NCI-H1436 (cell line): ENCODE measurements at regions not wholly inside any gene's neighbourhood (a gene's known extent, or its start where the extent isn't known, plus 50 kb on each side); places are given as distances from the start of the nearest gene placed in this dataset.

Experiments
- DNase-seq: peaks from one replicate; lab custom pipeline; 2025; lab: John Stamatoyannopoulos, UW

- DNase-seq: no peak
Measured at GRCh38 chr16:11474617-11475291, 112.0 kb downstream of the LITAF start.

GRCh38 chr16:11475896-11476630 lies 110.7 kb downstream of the LITAF start:
- no peak for DNase-seq

DNA sequence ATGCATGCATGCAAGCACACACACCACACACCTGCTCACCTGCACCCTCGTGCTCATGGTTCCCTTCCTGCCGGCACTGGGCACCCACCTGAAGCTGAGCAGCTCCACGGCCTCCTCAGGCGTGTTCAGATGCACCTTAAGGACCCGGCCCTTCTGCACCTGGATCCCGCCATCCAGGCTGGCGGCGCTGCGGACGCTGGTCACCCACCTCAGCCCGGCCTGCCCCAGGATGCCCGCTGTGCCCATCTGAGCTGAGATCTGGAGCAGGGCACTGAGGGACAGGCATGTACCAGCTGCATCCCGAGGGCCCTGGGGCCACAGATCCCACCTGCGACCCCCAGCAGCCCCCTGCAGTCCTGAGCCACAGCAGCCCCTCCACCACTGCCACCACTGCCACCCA lies 110.0 kb downstream of the LITAF start:
- no peak for DNase-seq

GRCh38 chr16:11478431-11479119 lies 108.1 kb downstream of the LITAF start:
- DNase-seq: no peak

- no peak for DNase-seq
Measured at GRCh38 chr16:11479916-11480315, 106.8 kb downstream of the LITAF start.

GRCh38 chr16:11480634-11481033 lies 106.1 kb downstream of the LITAF start:
- DNase-seq: no peak

DNA sequence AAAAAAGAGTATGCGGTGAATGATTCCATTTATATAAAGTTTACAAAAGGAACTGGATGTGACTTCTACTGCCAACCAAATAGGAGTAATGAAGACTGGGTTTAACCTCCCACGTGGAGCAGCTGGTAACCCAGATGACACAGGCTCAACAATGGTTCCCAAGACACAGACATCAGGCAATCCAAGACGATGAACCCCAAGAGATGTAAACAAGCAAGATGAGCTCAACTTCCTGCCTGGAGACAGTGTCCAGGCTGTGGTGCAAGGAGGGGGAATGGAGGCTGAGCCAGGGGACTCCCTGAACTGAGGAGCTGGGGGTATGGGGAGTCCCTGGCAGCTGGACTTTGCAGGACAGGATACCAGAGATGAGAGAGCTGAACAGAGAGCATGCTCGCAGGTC lies 104.7 kb downstream of the LITAF start:
- DNase-seq: no peak

DNA sequence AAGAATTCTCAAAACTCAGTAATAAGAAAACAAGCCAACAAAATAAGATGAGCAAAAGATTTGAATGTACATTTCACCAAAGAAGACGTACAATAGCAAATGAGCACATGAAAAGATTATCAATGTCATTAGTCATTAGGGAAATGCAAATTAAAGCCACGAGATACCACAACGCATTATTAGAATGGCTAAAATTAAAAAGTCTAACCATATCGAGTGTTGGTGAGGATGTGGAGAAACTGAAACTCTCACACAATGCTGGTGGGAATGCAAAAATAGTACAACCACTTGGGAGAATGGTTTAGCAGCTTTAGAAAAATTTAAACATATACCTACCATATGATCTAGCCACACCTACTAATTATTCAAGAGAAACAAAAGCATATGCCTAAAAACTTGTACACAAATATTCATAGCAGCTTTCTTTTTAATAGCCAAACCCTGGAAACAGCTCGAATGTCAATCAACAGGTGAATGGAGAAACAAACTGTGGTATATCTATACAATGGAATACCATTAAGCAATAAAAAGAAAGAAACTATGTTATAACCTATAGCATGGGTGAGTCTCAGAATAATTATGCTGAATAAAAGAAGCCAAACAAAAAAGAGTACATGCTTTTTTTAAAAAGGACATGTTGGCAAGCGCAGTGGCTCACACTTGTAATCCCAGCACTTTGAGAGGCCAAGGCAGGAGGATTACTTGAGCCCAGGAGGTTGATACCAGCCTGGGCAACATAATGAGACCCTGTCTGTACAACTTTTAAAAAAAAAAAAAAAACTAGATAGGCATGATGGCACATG lies 103.6 kb downstream of the LITAF start:
- no peak for DNase-seq

DNA sequence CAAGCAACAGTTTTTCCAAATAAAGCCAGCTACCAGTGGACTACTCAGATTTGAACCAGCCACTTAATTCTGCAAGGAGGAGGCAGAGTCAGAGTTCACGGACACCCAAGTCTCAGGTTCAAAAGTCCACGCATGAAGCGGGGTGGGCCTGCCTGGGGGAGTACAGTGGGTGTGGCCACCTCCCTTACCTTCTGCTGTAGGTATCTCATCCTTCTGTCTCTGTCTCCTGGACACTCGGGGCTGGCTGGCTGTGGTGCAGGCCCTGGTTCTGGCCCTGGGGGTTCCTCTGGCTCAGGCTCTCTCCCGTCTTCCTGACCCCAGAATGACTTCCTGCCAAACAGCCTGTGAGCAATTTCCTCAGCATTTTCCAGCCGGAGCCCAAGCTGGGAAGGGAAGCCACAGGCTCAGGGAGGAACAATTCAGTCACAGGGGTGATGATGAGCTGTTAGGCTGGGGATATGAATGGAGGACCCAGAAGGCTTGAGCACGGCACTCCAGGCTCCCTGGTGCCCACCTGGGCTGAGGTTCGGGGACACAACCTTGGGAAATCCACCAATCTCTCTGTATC lies 101.9 kb downstream of the LITAF start:
- DNase-seq: no peak

GRCh38 chr16:11485676-11486075 lies 101.0 kb downstream of the LITAF start:
- DNase-seq: no peak

DNA sequence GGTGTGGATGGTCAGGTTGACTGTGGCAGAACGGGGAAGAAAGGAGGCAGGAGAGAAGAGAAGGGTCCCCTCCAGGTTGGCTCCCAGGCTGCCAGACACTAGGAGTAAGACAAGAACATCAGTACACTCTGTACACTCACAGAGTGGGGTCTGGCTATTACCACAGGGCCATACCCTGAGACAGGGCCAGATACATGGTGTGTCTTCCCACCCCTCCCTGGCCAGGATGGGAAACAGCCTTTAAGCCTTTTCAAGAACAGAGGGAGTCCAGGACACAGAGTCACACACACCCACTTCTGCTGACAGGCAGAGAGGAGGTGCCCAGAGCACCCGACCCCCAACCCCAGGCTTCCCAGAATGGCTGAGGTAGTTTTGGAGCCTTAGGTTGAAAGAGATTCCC lies 99.4 kb downstream of the LITAF start:
- DNase-seq: no peak

DNA sequence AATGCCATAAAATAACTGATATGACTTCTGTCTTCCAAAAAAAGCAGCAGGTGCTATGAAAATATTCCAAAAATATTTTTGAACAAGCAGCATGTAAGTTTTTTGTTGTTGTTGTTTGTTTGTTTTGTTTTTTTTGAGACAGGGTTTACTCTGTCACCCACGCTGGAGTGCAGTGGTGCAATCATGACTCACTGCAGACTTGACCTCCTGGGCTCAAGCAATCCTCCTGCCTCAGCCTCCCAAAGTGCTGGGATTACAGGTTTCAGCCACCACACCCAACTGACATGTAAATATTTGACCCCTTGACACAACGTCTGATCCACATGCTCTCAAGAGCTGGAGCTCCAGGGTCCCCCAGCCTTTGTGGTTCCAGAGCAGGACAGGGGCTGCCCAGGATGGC lies 98.4 kb downstream of the LITAF start:
- no peak for DNase-seq

DNA sequence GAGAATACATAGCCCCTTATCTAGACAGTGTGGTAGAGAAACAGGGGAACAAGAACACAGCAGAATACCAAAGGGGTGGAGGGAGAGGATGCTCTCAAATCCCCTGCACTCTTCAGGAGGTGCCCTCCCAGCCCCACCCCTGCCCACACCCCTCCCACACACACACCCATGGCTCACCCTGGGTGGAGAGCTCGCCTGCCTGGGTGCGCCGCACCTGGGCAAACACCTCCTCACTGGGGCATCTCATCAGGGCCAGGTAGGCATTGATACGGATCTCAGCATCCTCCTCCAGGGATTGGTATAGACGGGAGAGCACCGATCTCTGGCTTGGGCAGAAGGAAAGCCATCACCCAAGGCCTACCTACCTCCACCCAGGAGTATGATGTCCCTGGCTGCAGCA lies 95.2 kb downstream of the LITAF start:
- DNase-seq: no peak

- no peak for DNase-seq
Measured at GRCh38 chr16:11492808-11493530, 93.8 kb downstream of the LITAF start.

- DNase-seq: no peak
Measured at GRCh38 chr16:11493531-11493929, 93.2 kb downstream of the LITAF start.

DNA sequence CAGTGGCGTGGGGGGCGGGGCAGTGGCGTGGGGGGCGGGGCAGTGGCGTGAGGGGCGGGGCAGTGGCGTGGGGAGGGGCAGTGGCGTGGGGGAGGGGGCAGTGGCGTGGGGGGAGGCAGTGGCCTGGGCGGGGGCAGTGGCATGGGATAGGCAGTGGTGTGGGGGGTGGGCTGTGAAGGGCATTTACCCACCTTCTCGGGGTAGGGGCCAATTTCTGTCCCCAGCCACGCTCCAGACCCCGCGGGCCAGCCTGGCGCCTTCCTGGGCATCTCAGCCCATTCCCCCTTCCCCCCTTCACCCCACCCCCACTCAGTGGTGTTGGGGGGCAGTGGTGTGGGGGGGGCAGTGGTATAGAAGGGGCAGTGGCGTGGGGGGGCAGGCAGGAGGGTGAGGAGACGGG lies 92.7 kb downstream of the LITAF start:
- DNase-seq: no peak

DNA sequence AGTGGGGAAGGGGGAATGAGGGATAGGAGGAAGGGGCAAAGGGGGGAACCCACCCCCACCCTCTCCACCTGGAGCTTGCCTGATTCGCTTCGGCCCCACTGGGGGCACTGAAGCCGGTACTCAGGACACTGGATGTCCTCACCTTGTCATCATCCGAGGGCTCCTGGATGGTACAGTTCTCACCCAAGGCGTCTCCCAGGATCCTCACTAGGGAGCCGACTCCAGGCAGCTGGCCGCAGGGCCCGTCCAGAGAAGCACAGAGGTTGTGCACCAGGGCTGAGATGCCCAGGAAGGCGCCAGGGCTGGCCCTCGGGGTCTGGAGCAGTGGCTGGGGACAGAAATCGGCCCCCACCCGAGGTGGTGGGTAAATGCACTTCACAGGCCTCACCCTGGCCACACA lies 92.3 kb downstream of the LITAF start:
- no peak for DNase-seq

GRCh38 chr16:11495066-11495407 lies 91.7 kb downstream of the LITAF start:
- DNase-seq: no peak
